Breast epithelium (tissue), 4 donors: ENCODE measurements at regions not wholly inside any gene's neighbourhood (a gene's known extent, or its start where the extent isn't known, plus 50 kb on each side); places are given as distances from the start of the nearest gene placed in this dataset.

Source experiments
- DNase-seq, 2 donors: peaks; one replicate each; pipeline ENCODE4 v3.0.0-alpha.2; 2019; ENCODE audit warnings: low spot score in 2 of 2
- H3K27ac ChIP-seq, 2 donors: fragments of 200-600 bp; sonication (generic) in 1 of 2; one replicate each; pipeline ENCODE4 v1.5.1; 2016 to 2019; ENCODE audit warnings: mild to moderate bottlenecking in 1 of 2
- H3K27me3 ChIP-seq, 2 donors: fragments of 200-600 bp; sonication (generic) in 1 of 2; one replicate each; pipeline versions ENCODE4 v1.5.1 to v1.6.0; 2017 to 2019; ENCODE audit warnings: control low read depth in 1 of 2, mild to moderate bottlenecking in 1 of 2
- H3K36me3 ChIP-seq: fragments of 200-600 bp; one replicate; pipeline ENCODE4 v1.5.1; 2019
- H3K4me1 ChIP-seq, 2 donors: fragments of 200-600 bp; sonication (generic); one replicate each; pipeline ENCODE4 v1.5.1; 2016 to 2019; ENCODE audit warnings: control low read depth in 1 of 2
- H3K4me3 ChIP-seq, 3 donors: fragments of 200-600 bp; sonication (generic); 1 replicate in 2 of 3; 2 replicates in 1 of 3; pipeline ENCODE4 v1.5.1; 2016 to 2019; ENCODE audit warnings: mild to moderate bottlenecking in 3 of 3, moderate library complexity in 2 of 3
- H3K9me3 ChIP-seq, 2 donors: fragments of 200-600 bp; sonication (generic) in 1 of 2; one replicate each; pipeline ENCODE4 v1.5.1; 2016 to 2019; ENCODE audit warnings: control low read depth in 1 of 2
- CTCF ChIP-seq, 3 donors: fragments of 450-650 bp; IDR thresholded peaks; one replicate each; pipeline ENCODE4 v1.5.1; 2016 to 2017; ENCODE audit warnings: antibody characterized with exemption in 3 of 3, mild to moderate bottlenecking in 3 of 3, moderate library complexity in 3 of 3
- POLR2A ChIP-seq: fragments of 450-650 bp; IDR thresholded peaks from one replicate; pipeline ENCODE4 v1.6.1; 2016; ENCODE audit warnings: antibody characterized with exemption, mild to moderate bottlenecking, moderate library complexity
- POLR2AphosphoS5 ChIP-seq, 3 donors: sonication (generic); formaldehyde crosslinking; IDR thresholded peaks; one replicate each; pipeline ENCODE4 v1.6.1; 2017; ENCODE audit warnings: antibody characterized with exemption in 3 of 3
- intact Hi-C: fragments of 100-400 bp; cut with DNase I; formaldehyde crosslinking; loops from one replicate; pipeline ENCODE4 v1.15.1; 2023; ENCODE audit warnings: low total_unique reads

- Histone ChIP-seq H3K9me3 (no peaks in the 10 kb centered on the region), H3K4me3 (no peak overlapping the region), H3K4me1 (no peaks in the 10 kb centered on the region), H3K36me3 (no peaks in the 10 kb centered on the region), H3K27ac (no peak overlapping the region), H3K27me3 (no peaks in the 10 kb centered on the region)
- TF ChIP-seq CTCF (IDR thresholded peaks at IDR 0.05), result no peak
- TF ChIP-seq POLR2A, result no peak
- DNase-seq, result no peak
- intact Hi-C loops, result no loop called here
Observed at GRCh38 chr14:34172550-34173368, 221.9 kb upstream of the EGLN3 start.

- H3K4me3 ChIP-seq, result no peak overlapping the region
- no peaks in the 10 kb centered on the region for H3K4me1 ChIP-seq
- intact Hi-C loops, result no loop called here
- no peak for DNase-seq
- H3K27ac ChIP-seq, result no peak overlapping the region
- H3K36me3 ChIP-seq, result no peaks in the 10 kb centered on the region
- H3K27me3 ChIP-seq, result no peaks in the 10 kb centered on the region
- TF ChIP-seq CTCF (IDR thresholded peaks at IDR 0.05) (no peak), POLR2AphosphoS5 (IDR thresholded peaks at IDR 0.05) (no peak), POLR2A (no peak)
- no peaks in the 10 kb centered on the region for H3K9me3 ChIP-seq
Observed at GRCh38 chr14:34172173-34172451, 221.2 kb upstream of the EGLN3 start.

GRCh38 chr14:34171431-34172172, 220.7 kb upstream of the EGLN3 start:
- no peak for DNase-seq
- Histone ChIP-seq H3K27me3 (no peaks in the 10 kb centered on the region), H3K4me3 (no peak overlapping the region), H3K36me3 (no peaks in the 10 kb centered on the region), H3K9me3 (no peaks in the 10 kb centered on the region), H3K27ac (no peak overlapping the region), H3K4me1 (no peaks in the 10 kb centered on the region)
- intact Hi-C loops, result no loop called here
- no peak for TF ChIP-seq POLR2AphosphoS5 (IDR thresholded peaks at IDR 0.05)
- no peak for TF ChIP-seq CTCF (IDR thresholded peaks at IDR 0.05)
- TF ChIP-seq POLR2A, result no peak

- H3K4me1 ChIP-seq, result no peaks in the 10 kb centered on the region
- H3K27me3 ChIP-seq, result no peaks in the 10 kb centered on the region
- H3K9me3 ChIP-seq, result no peaks in the 10 kb centered on the region
- H3K27ac ChIP-seq, result no peak overlapping the region
- intact Hi-C loops, result no loop called here
- no peak for DNase-seq
- H3K4me3 ChIP-seq, result no peak overlapping the region
- TF ChIP-seq POLR2A (no peak), POLR2AphosphoS5 (IDR thresholded peaks at IDR 0.05) (no peak), CTCF (IDR thresholded peaks at IDR 0.05) (no peak)
- H3K36me3 ChIP-seq, result no peaks in the 10 kb centered on the region
Observed at GRCh38 chr14:34170882-34171281, 220.0 kb upstream of the EGLN3 start.

- no peak overlapping the region for H3K27ac ChIP-seq
- H3K4me3 ChIP-seq, result no peak overlapping the region
- no peaks in the 10 kb centered on the region for H3K4me1 ChIP-seq
- DNase-seq, result no peak
- H3K27me3 ChIP-seq, result no peaks in the 10 kb centered on the region
- H3K36me3 ChIP-seq, result no peaks in the 10 kb centered on the region
- intact Hi-C loops, result no loop called here
- TF ChIP-seq POLR2A (no peak), CTCF (IDR thresholded peaks at IDR 0.05) (no peak), POLR2AphosphoS5 (IDR thresholded peaks at IDR 0.05) (no peak)
- no peaks in the 10 kb centered on the region for H3K9me3 ChIP-seq
Observed at GRCh38 chr14:34169561-34169960, 218.7 kb upstream of the EGLN3 start.
